ENCODE measurements at regions not wholly inside any gene's neighbourhood (a gene's known extent, or its start where the extent isn't known, plus 50 kb on each side); places are given as distances from the start of the nearest gene placed in this dataset.

DNA sequence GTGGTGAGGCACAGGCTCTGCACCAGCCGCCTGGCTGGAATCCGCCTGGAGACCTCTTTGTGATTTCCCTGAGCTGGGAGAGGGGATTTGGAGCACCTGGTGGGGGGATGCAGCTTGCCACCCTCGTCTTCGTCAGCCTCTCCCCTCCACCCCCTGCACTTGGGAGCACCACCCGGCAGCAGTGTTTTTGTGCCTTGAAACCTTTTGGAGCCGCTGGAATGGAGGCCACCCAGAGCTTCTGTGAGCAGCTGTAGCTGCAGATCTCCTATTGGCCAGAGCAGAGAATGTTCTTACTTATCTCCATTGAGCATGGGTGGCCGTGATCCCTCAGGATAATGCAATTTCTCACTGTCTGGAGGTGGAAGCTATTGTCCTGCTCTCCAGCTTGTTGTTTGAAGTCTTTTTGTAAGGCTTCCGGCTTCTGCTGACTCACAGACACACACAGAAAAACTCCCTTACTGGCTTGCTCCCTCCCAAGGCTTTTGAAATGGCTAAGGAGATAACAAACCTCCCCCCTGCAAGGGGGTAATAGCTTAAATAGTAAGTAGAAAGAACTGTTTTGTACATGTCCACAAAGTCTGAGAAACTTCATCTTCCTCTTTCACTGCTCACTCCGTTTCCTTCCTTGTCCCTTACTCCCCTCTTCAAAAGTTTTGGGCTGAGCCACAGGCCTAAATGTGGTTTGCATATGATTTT, 271.2 kb downstream of the PRL start:
- no peak for DNase-seq (ENCODE audit: low read depth in 2 of 2)

DNA sequence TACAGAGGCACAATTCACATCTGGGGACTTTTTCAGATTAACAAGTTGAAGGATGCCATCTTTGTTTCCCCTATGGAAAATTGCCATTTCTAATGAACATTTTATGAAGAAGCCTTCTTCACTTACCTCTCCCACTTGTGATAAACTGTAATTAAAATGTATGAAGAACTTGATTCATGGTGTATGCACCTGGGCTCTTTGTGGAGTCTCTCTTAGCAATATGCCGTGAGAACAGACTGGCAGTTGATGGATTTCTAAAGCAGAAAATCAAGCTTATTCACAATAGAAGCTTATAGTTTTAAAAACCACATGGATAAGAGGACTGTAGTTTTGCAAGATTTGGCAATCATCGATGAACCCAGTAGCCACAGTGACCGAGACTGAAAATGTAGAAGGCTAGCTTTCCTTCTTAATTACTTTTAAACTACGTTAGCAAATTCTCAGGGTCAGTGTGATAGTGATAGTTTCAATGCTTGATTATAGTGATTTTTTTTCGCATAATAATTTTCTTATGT, 270.6 kb downstream of the PRL start:
- DNase-seq (ENCODE audit: low read depth in 2 of 2) = no peak

DNA sequence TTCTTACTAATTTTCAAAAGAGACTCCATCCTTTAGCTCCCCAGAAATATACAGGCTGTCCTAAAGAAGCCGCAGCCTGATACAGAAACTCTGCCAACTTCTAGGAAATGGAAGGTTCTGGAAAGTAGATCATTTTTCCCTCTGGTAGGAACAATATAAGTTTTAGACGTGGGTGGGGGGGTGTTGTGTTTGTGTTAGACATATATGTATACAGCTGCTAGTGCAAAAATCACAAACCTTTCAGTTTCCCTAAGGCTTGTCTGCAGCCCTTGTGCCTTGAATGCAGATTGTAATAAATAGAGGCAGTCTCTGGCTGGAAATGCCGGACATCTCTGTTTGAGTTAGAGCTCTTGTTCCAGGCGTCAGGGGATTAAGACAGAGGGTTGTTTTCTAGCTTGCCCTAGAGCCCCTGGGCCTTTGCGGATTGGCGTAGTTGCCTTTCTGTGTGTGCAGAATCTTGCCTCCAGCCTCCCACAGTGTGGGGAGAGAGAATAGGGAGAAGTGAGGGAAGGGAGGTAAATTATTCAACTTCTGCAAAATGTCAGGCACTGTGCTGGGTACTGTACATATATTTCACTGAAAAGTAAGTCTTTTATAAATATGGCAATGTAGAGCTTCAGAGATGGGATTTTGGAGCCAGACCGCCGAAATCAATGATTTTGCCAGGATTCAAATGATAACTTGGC, 269.7 kb downstream of the PRL start:
- no peak for DNase-seq (ENCODE audit: low read depth in 2 of 2)

DNA sequence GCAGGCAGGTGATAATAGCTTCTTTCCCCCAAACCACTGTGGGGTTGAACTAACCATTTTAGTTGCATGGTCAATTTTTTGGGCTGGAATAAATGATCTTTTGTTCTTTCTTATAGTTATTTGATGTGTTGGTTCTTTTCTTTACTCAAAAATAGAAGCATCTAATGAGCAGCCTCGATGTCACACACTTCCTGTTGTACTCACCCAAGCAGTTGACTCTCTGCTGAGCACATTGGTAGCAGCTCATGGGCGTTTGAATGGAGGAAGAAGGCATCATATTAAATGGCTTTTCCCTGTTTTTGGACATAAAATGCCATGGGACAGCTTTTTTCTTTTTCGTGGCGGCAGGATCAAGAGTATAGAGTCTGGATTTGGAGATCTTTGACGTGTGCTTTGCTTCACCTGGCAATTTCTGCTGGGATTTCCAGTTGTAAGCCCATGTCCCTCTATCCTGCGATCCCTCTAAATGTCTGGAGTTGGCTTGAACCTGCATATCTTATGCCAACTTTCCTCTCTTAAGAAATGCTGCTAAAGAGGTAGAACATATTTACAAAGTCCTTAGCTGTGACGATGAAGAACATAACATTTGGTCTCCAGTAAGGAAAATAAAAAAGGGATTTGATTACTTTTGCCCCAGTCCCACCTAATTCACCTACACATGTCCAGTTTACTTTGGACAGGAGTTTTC, 268.3 kb downstream of the PRL start:
- no peak for DNase-seq (ENCODE audit: low read depth in 2 of 2)

DNA sequence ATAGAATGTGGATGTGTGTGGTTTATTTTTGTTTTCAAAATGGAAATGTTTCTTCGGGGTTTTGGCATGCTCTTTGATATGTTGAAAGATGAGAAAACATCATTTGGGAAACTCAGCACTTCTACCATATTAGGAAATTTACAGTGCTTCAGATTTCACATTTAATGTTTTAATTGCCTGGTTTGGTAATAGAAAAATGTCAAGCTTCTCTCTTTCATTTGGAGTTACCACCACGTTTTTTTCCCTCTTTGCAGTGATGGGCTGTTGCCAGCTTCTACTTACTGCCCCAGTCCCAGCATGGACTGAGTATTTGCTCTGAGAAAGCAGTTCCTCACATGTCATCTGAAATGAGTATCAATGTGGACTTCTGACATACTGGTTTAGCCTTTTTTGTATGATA, 267.7 kb downstream of the PRL start:
- DNase-seq (ENCODE audit: low read depth in 2 of 2) = no peak

DNA sequence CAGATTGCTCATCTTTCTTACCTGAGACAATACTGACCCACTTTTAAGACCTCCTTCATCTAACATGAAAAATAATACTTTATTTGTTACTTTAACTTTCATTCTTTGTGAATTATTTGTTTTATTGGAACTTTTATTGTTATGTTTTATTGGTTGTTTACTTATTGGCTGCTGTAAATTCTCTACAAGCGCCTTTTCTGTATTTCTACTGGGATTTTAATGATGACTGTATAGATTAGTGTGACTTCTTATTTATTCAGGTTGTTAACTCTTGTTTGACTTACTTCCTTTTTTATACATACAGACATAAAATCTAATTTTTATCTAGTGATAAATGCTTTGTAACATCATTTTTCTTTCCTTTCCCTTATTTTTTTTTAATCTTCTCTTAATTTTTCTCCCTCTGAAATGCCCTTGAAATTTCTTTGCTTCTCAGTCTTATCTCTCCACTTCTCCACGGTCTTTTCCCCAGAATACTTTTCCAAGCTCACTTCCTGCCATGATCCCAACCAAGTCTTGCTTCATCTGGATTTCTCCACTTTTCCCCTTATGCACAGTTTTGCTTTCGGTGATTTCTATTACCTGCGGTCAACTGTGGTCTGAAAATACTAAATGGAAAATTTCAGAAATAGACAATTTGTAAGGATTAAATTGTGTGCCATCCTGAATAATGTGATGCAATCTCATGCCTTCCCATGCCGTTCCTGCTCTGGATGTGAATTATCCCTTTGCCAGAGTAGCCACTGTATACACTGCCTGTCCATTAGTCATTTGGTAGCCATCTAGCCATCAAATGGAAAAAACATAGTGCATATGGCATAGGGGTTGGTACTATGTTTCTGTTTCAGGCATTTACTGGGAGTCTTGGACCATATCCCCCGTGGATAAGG, 265.9 kb downstream of the PRL start:
- no peak for DNase-seq (ENCODE audit: low read depth in 2 of 2)

DNA sequence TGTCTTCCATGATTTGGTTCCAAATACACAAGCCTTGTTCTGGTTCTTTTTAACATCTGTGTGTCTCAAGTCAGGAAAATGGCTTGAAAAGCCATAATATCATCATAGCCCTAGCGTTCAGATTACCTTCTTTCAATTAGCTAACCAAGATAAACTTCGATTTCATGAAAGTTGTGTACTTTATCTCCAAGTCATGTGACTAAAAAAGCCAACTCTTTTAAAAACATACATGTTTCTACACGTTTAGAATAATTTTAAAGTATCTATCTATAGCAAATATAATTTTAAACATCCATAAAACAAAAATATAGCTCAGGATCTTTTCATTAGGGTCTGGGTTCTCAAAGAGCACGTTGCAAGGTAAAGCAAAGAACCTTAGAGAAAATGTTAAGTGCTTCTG, 261.1 kb downstream of the PRL start:
- DNase-seq (ENCODE audit: low read depth in 2 of 2) = no peak

DNA sequence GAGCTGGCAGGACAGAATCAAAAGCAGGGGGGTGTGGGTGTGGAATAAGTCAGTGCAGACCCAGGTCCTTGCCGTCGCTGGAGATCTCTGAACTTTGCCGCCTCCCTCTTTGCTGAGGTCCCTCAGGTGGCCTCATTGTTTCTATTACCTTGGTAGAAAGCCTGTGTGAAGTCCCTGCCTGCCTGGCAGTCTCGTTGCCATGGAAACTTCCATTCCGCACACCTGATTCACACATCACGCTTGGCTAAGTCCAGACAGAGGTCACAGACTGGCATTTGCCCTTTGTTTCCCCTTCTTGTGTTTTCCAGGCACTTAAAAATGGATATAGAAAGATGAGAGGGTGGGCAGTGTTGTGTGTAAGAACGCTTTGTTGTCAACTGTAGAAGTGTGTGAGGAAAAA, 260.6 kb downstream of the PRL start:
- no peak for DNase-seq (ENCODE audit: low read depth in 2 of 2)

DNA sequence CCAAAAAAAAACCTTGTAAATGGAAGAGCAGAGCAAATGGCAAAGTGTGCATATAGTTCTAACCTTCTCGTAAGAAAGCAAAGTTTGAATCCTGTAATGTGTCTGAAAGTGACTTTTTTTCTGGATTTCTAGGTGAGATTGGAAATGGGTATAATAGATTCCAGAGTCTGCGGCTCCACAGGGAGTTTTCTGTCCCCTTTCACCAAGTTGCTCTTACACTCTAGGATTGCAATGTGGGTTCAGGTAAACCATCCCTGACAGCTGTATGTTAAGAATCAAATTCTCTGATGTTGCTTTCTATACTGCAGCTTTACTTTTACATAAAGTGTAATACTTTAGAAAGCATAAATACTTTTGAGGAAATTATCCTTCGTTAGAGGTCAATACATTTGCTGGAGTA, 260.1 kb downstream of the PRL start:
- DNase-seq (ENCODE audit: low read depth in 2 of 2) = no peak

DNA sequence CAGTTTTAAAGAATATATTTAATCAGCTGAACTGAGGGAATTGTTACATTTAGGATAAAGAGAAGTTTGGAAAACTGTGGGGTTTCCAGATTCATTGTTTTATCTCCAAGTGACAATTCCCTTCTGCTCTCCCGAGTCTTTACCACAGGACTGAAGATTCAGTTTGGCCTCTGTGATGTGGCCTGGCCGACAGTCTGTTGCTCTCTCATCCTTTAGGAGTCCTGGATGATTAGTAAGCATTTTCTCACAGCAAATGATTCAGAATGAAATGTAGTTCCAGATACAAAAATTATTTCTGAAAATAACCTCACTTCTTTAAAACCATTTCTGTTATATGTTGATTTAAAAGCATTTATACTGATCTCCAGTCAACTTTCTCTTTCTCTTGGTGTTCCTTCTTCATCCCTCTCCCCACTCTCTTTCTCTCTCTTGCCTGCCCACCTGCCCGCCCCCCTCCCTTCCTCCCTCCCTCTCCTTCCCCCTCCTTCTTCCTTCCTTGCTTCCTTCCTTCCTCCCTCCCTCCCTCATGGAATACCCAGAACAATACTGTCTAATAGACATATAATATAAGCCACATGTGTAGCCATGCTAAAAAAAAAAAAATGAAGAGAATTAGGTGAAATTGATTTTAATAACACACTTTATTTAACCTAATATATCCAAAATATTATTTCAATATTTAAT, 254.9 kb downstream of the PRL start:
- no peak for DNase-seq (ENCODE audit: low read depth in 2 of 2)

DNA sequence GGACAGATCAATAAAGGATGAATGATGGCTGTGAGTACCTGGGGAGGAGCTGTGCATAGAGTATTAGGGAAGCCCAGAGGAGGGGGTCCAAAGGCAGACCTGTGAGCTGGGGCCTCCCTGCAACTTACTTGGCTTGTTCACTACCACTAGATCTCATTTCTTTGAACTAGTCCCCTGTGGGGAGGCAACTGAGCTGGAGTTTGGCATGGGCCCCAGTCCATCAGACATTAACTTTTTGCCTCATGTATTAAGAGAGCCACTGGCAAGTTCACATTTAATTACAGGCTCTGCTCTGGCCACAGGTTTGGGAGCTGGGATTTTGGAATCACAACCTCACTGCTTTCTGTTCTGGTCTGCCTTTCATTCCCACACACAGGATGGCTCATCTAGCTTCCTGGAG, 254.1 kb downstream of the PRL start:
- no peak for DNase-seq (ENCODE audit: low read depth in 2 of 2)

DNA sequence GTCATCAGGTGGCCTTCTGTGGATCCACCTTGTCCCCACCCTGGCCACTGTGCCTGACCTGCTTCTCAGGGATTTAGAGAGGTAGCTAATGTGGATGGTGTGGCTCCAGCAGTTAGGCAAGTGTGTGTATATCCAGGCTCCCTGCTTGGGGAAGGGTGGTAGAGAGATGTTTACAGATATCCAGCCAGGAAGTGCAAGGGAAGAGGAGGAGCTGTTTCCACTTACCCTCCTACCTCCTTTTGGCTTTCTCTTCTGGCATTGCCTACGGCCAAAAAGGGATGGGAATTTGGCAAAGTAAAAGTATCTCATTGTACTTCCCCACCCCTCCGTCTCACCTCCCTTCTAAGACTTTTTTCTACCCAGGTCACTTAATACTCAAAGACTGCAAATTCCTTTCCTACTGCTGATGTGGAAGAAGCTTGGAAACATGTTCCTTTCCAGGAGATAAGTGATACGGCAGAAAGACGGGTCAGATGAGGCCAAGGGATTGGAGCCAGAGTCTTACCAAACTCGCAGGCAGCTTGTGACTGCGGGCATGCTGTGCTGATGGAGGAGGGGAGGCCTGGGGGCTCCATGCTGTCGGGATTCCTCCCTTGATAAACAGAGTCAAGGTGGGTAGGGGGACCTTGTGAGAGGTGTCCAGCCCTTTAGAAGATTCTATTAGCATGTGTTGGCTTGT, 253.4 kb downstream of the PRL start:
- no peak for DNase-seq (ENCODE audit: low read depth in 2 of 2)

DNA sequence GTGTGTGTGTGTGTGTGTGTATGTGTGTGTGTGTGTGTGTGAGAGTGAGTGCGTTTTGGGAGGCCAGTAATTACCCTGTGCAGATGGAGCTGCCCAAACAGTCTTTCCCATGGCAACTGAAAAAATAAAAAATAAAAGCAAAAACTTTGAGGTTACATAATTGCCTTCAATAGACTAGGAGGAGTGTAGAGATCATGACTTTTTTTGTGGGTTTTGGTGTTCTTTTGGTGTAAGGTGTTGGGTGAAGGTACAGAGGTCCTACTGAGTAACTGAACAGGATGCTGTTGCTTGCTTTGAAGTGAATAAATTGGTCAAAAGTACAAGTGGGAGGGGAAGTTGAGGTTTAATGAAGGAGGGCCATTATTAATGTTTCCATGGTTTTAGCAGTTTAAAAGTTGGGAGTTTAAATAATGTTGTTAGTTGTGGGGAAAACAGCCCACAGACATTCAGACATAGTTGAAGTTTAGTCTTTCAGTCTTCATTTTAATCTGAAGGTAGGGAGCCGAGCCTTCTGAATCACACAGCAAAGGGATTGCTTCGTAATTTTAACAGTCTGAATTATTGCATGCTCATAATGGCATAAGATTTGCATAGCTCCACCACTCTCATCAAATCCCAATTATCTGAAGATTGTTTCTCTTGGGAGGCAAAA, 251.4 kb downstream of the PRL start:
- DNase-seq (ENCODE audit: low read depth in 2 of 2) = no peak

DNA sequence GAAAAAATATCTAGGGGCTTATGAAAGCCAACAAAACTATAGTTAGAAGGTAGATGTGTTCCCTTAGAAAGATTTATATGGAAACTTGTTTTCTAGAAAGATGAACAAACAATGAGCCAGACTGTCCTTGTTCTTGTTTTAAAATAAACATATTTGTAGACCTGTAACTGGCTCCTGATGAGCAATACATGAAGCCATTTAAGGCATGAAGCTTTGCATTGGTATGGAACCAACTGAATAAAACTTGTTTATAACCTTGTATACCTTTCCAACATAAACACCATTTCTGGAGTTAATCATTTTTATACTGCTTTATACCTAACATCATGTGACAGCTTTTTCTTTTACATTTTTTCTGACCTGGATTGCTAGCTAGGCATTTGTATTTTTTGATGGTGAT, 247.8 kb downstream of the PRL start:
- no peak for DNase-seq (ENCODE audit: low read depth in 2 of 2)

DNA sequence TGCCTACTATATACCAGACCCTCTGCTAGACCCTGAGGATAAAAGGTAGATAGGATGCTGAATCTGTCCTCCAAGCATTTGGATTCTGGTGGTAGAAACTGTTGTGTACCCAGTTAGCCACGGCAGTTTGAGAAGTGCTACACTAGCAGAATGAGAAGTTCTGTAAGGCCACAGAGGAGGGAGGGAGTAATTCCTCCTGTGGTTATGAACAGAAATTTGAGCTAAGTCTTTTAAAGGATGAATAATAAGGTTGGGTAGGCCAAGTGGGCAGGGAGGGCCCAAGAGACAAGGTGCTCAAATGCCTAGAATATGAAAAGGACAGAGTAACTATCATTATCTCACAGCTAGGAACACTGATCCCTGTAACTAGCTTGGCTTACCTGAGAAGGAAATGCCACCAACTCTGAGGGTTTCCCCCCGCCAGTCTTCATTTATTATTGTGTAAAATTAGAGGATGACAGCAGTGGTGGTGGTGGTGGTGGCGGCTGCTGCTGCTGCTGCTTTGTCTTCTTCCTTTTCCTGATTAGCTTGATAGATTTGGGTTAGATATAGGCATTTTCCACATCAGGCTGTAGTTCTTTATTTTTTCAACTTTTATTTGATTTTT, 243.3 kb downstream of the PRL start:
- DNase-seq (ENCODE audit: low read depth in 2 of 2) = no peak

DNA sequence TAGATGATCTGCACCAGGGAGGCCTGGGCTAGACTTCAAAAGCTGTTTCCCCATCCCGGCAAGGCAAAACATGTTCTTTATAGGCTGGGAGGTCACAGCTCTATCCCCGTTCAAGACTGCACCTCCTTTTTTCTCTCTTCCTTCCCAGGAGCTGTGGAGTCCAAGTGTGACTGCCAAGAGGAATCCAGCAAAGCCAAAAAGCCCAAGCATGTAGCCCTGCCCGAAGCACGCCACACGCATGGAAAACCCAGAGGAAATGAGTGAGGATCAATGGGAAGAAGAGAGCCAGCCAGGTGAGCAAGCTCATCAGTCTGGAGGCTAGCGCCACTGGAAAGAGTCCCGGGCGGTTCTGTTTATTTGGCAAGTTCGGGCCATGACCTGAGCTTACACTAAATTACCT, 240.4 kb downstream of the PRL start:
- DNase-seq (ENCODE audit: low read depth in 2 of 2) = no peak

DNA sequence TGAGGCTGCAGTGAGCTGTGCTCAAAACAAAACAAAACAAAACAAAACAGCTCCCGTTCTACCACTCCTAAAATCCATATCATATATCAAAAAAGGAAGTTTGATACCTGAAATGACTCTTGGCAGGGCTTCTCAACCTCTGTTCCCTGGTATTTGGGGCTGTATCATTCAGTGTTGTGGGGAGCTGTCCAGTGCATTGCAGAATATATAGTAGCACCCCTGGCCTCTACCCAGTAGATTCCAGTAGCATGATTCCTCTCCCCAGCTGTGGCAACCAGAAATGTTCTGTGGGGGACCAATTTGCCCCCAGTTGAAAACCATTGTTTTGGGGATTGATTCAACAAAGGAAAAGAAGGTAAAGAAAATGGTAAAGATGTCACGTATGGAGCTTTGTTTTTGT, 238.9 kb downstream of the PRL start:
- DNase-seq (ENCODE audit: low read depth in 2 of 2) = no peak

DNA sequence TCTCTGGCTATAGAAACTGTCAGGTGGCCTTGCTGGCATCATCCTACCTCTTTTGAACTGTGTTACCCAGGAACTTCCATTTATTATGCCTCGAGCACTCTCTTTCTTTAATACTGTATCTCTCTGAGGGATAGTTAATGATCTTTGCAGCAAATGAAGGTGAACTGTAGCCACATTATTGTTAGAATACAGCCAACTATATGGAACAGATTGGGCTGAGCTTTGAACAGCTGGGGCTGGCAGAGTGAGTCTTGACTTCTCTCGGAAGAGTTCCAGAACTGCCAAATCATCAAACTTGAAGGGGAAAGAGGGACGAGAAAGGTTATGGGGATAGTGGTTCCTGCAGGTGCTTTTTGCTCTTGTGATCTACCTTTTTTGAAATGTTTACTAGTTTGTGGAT, 237.7 kb downstream of the PRL start:
- DNase-seq (ENCODE audit: low read depth in 2 of 2) = no peak

DNA sequence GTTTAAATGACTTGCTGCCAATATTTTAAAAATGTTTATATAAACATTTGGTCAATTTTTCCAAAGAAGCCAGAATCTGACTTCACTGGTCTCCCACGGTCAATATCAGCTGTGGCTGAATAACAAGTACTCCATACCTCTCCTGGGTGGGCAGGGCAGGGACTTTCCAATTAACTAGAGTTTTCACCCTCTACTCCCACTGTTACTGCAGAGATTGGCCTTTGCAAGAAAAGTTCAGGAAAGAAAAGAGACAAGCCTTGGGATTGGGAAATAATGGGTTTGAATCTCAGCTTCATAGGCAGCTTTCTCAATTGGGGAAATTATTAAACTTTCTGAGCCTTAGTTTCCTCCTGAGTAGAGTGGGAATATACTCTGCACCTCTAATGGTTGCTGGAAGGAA, 236.9 kb downstream of the PRL start:
- no peak for DNase-seq (ENCODE audit: low read depth in 2 of 2)
